Astrocyte (in vitro differentiated cells and primary cell): ENCODE measurements at regions not wholly inside any gene's neighbourhood (a gene's known extent, or its start where the extent isn't known, plus 50 kb on each side); places are given as distances from the start of the nearest gene placed in this dataset.
"Not testable (repeated sequence)": the region's sequence is repeated elsewhere in the genome, so short reads cannot be mapped to it uniquely, and the experiment has no call there.

Experiments
- CTCF ChIP-seq: IDR thresholded peaks from 2 replicates; pipeline ENCODE4 v1.5.1; 2011; ENCODE audit warnings: low read depth, mild to moderate bottlenecking, inconsistent platforms, low read length, moderate library complexity; ENCODE audit not compliant: insufficient read depth
- EZH2 ChIP-seq: IDR thresholded peaks from 2 replicates; pipeline ENCODE4 v1.6.1; 2012; ENCODE audit warnings: mild to moderate bottlenecking, low read length, inconsistent platforms; ENCODE audit not compliant: insufficient read depth

DNA sequence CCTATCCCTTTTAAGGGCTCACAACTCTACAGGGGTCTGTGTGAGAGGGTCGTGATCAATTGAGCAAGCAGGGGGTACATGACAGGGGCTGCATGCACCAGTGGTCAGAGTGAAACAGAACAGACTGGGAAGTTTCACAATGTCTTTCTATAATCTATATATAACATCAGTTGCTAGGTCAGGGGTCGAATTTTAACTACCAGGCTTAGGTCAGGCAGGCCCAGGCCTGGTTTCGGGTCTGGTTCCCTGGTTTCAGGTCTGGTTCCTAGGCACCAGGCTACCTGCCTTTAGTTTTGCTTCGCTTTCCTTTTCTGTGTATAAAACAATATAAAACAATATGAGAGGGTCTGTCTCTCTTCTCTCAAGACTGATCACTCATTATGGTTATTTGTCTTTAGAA lies 390.2 kb upstream of the CHORDC1 start:
- not testable (repeated sequence) for TF ChIP-seq CTCF, EZH2
